ENCODE measurements at regions not wholly inside any gene's neighbourhood (a gene's known extent, or its start where the extent isn't known, plus 50 kb on each side); places are given as distances from the start of the nearest gene placed in this dataset.

DNA sequence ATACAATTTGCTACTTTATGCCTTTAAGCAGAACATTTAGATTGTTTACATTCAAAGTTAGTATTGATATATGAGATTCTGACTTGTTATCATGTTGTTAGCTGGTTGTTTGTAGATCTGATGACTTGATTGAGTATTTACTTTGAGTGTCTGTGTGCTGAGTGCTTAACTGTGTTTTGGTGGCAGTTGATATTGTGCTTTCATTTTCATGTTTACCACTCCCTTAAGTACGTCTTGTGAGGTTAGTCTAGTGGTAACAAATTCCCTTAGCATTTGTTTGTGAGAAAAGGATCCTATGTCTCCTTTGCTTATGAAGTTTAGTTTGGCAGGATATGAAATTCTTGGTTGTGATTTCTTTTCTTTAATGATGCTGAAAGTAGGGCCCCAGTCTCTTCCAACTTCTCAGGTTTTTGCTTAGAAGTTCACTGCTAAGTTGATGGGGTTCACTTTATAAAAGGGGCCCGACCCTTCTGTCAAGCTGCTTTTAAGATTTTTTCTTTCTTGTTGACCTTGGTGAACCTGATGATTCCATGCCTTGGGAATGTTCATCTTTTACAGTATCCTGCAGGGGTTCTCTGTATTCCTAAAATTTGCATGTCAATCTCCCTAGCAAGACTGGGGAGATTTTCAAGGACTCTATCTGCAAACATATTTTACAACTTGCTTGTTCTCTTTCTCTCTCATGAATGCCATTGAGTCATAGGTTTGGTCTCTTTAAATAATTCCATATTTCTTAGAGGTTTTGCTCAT, 1095.4 kb upstream of the PCDH20 start:
- H3K36me3 ChIP-seq (replicated peaks in 1 of 2; ENCODE audit: control insufficient read depth in 1 of 2, insufficient read depth in 2 of 2, low read length in 2 of 2): no peaks in the 10 kb centered on the region
- no peaks in the 10 kb centered on the region for H3K4me1 ChIP-seq (ENCODE audit: insufficient read depth, low read length)
- no TSS peak for BruUV-seq (replicated peaks)
- POLR2A ChIA-PET: no interaction called here
- intact Hi-C loops (cut with micrococcal nuclease; ENCODE audit: unreplicated experiment): no loop called here
- H3K27me3 ChIP-seq (ENCODE audit: control insufficient read depth in 1 of 2, insufficient read depth in 2 of 2, low read length in 2 of 2): no peaks in the 10 kb centered on the region; a peak in 1 of 5 replicates
- no peak overlapping the region for H3K9ac ChIP-seq (ENCODE audit: insufficient read depth, low read depth, low read length)
- 0% methylated on average over 2 of the region's 2 CpGs for WGBS (ENCODE audit: low lambda C conversion rate)
- H3K27ac ChIP-seq (ENCODE audit: extremely low read length, insufficient read depth, low read length): no peak overlapping the region
- in situ Hi-C loops (cut with HindIII; ENCODE audit: extremely low pct_ligation_motif_present, low pct_unique_long_range_greater_than_20kb): no loop called here
- H3K4me2 ChIP-seq (ENCODE audit: low read depth, low read length): no peak overlapping the region
- CTCF ChIA-PET (ENCODE audit: low intra/inter-chr PET ratio, low total read pairs): no interaction called here
- no peak overlapping the region for H3K4me3 ChIP-seq (replicated peaks in 1 of 3; ENCODE audit: insufficient read depth in 1 of 3, low read depth in 2 of 3, low read length in 3 of 3)
- TF ChIP-seq EZH2 (conservative IDR thresholded peaks at IDR 0.05; ENCODE audit: low read depth, low read length): no peak
- no peak for TF ChIP-seq ZNF740 (CRISPR knock-in tag; IDR thresholded peaks at IDR 0.05)
- no peak for TF ChIP-seq SIX1 (CRISPR knock-in tag; IDR thresholded peaks at IDR 0.05; ENCODE audit: borderline replicate concordance)
- no peak for TF ChIP-seq ZZZ3 (CRISPR knock-in tag; IDR thresholded peaks at IDR 0.05; ENCODE audit: borderline replicate concordance)
- TF ChIP-seq ZNF597 (CRISPR knock-in tag; IDR thresholded peaks at IDR 0.05): no peak
- no peak for TF ChIP-seq ZNF839 (CRISPR knock-in tag; IDR thresholded peaks at IDR 0.05; ENCODE audit: borderline replicate concordance)
- no peak for TF ChIP-seq ZNF331 (CRISPR knock-in tag; IDR thresholded peaks at IDR 0.05)
- no peak for TF ChIP-seq GLI4 (CRISPR knock-in tag; IDR thresholded peaks at IDR 0.05; ENCODE audit: borderline replicate concordance)
- no peak for TF ChIP-seq PHF5A (CRISPR knock-in tag; IDR thresholded peaks at IDR 0.05; ENCODE audit: low read depth, unreplicated experiment)
- no peak for TF ChIP-seq ZKSCAN5 (CRISPR knock-in tag; IDR thresholded peaks at IDR 0.05)
- no peak for TF ChIP-seq ZFY (CRISPR knock-in tag; IDR thresholded peaks at IDR 0.05)
- TF ChIP-seq, protein P1, sequence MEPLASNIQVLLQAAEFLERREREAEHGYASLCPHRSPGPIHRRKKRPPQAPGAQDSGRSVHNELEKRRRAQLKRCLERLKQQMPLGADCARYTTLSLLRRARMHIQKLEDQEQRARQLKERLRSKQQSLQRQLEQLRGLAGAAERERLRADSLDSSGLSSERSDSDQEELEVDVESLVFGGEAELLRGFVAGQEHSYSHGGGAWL (CRISPR knock-in tag; IDR thresholded peaks at IDR 0.05): no peak
- no peak for TF ChIP-seq TRAFD1 (CRISPR knock-in tag; IDR thresholded peaks at IDR 0.05; ENCODE audit: borderline replicate concordance)
- no peak for TF ChIP-seq SCMH1 (CRISPR knock-in tag; IDR thresholded peaks at IDR 0.05; ENCODE audit: borderline replicate concordance)
- no peak for TF ChIP-seq ZNF121 (CRISPR knock-in tag; IDR thresholded peaks at IDR 0.05)
- TF ChIP-seq ZNF33A (CRISPR knock-in tag; IDR thresholded peaks at IDR 0.05; ENCODE audit: borderline replicate concordance): no peak
- no peak for TF ChIP-seq ZNF10 (CRISPR knock-in tag; IDR thresholded peaks at IDR 0.05; ENCODE audit: borderline replicate concordance, low read depth)
- TF ChIP-seq SPEN (CRISPR knock-in tag; IDR thresholded peaks at IDR 0.05; ENCODE audit: low read depth): no peak
- no peak for TF ChIP-seq ZNF207 (IDR thresholded peaks at IDR 0.05; ENCODE audit: borderline replicate concordance)
- ATAC-seq: no peak
- no peak for DNase-seq (ENCODE audit: low spot score)
- H2AFZ ChIP-seq (ENCODE audit: low read length): no peak overlapping the region
- no peak for FAIRE-seq
- H3K9me3 ChIP-seq (ENCODE audit: low read length): no peaks in the 10 kb centered on the region
- no peaks in the 10 kb centered on the region for H3K79me2 ChIP-seq (ENCODE audit: insufficient read depth, low read length)
- H4K20me1 ChIP-seq (ENCODE audit: insufficient read depth, low read length): no peaks in the 10 kb centered on the region
